PC-3 (cell line): ENCODE measurements at regions not wholly inside any gene's neighbourhood (a gene's known extent, or its start where the extent isn't known, plus 50 kb on each side); places are given as distances from the start of the nearest gene placed in this dataset.

ENCODE experiments used
- CTCF ChIP-seq: fragments of 300-600 bp; sonication (generic); conservative IDR thresholded peaks from 2 replicates; pipeline ENCODE4 v1.5.1; 2017; ENCODE audit warnings: antibody characterized with exemption, low read depth, mild to moderate bottlenecking, low read length
- EZH2phosphoT487 ChIP-seq: fragments of 300-600 bp; sonication (generic); IDR thresholded peaks from 2 replicates; pipeline ENCODE4 v1.6.1; 2018; ENCODE audit warnings: mild to moderate bottlenecking, antibody characterized with exemption, low read length, borderline replicate concordance

- TF ChIP-seq CTCF (no peak), EZH2phosphoT487 (no peak)
These were observed 147.7 kb upstream of the GYPA start for GRCh38 chr4:144288011-144288903.
